Putamen (tissue), 1 donor: ENCODE measurements at regions not wholly inside any gene's neighbourhood (a gene's known extent, or its start where the extent isn't known, plus 50 kb on each side); places are given as distances from the start of the nearest gene placed in this dataset.
"Not testable (repeated sequence)": the region's sequence is repeated elsewhere in the genome, so short reads cannot be mapped to it uniquely, and the experiment has no call there.

Experiments used
- DNase-seq: peaks from one replicate; pipeline ENCODE4 v3.0.0-alpha.2; 2016; ENCODE audit warnings: low spot score

- DNase-seq: no peak
These were observed 193.9 kb downstream of the ANKRD7 start for GRCh38 chr7:118418433-118418832.

GRCh38 chr7:118420888-118421287, 196.4 kb downstream of the ANKRD7 start:
- DNase-seq: no peak

- no peak for DNase-seq
These were observed 204.6 kb downstream of the ANKRD7 start for GRCh38 chr7:118429141-118429540.

GRCh38 chr7:118436663-118437062, 212.2 kb downstream of the ANKRD7 start:
- DNase-seq: no peak

GRCh38 chr7:118449030-118449429, 224.5 kb downstream of the ANKRD7 start:
- not testable (repeated sequence) for DNase-seq

- no peak for DNase-seq
These were observed 225.5 kb downstream of the ANKRD7 start for GRCh38 chr7:118449797-118450567.

- DNase-seq: no peak
These were observed 227.6 kb downstream of the ANKRD7 start for GRCh38 chr7:118452128-118452527.

- no peak for DNase-seq
These were observed 242.9 kb downstream of the ANKRD7 start for GRCh38 chr7:118467381-118467780.

- no peak for DNase-seq
These were observed 248.1 kb downstream of the ANKRD7 start for GRCh38 chr7:118472581-118472980.

- DNase-seq: no peak
These were observed 248.8 kb downstream of the ANKRD7 start for GRCh38 chr7:118473271-118473670.

GRCh38 chr7:118476036-118476435, 251.5 kb downstream of the ANKRD7 start:
- DNase-seq: no peak

GRCh38 chr7:118477036-118477435, 252.5 kb downstream of the ANKRD7 start:
- no peak for DNase-seq

- DNase-seq: no peak
These were observed 253.7 kb downstream of the ANKRD7 start for GRCh38 chr7:118478236-118478635.

- DNase-seq: no peak
These were observed 254.4 kb downstream of the ANKRD7 start for GRCh38 chr7:118478931-118479330.

- DNase-seq: no peak
These were observed 268.0 kb downstream of the ANKRD7 start for GRCh38 chr7:118492466-118492865.

GRCh38 chr7:118496138-118496644, 271.7 kb downstream of the ANKRD7 start:
- DNase-seq: no peak

- DNase-seq: no peak
These were observed 277.7 kb downstream of the ANKRD7 start for GRCh38 chr7:118502235-118502634.

- DNase-seq: no peak
These were observed 286.6 kb downstream of the ANKRD7 start for GRCh38 chr7:118511146-118511545.

GRCh38 chr7:118517275-118517674, 292.8 kb downstream of the ANKRD7 start:
- DNase-seq: no peak

GRCh38 chr7:118525020-118525419, 300.5 kb downstream of the ANKRD7 start:
- DNase-seq: no peak

GRCh38 chr7:118531566-118531965, 307.1 kb downstream of the ANKRD7 start:
- no peak for DNase-seq

- DNase-seq: no peak
These were observed 334.7 kb downstream of the ANKRD7 start for GRCh38 chr7:118559207-118559606.

- no peak for DNase-seq
These were observed 338.8 kb downstream of the ANKRD7 start for GRCh38 chr7:118563311-118563710.

- DNase-seq: no peak
These were observed 348.1 kb downstream of the ANKRD7 start for GRCh38 chr7:118572604-118573003.
